HepG2 (cell line): ENCODE measurements at regions not wholly inside any gene's neighbourhood (a gene's known extent, or its start where the extent isn't known, plus 50 kb on each side); places are given as distances from the start of the nearest gene placed in this dataset.

Source experiments
- ATAC-seq: fragments of 200-7000 bp; cut with Tn5 transposase; 3 replicates; pipeline ENCODE4 v1.9.1; 2020; ENCODE audit warnings: mild to moderate bottlenecking, moderate library complexity
- BruUV-seq: library from RNA; stranded (reverse); fragments of 400-500 nt; replicated peaks from 2 replicates; lab custom pipeline; 2021; lab: Mats Ljungman, UMichigan
- CTCF ChIA-PET: fragments of 300-600 bp; formaldehyde crosslinking; extraction: SDS; loops from one replicate; lab custom pipeline; 2021; ENCODE audit warnings: low total read pairs, inconsistent platforms, low intra/inter-chr PET ratio; lab: Yijun Ruan, JAX
- POLR2A ChIA-PET: fragments of 350-600 bp; sonication (Branson Sonifier 250); formaldehyde crosslinking; loops from one replicate; lab custom pipeline; 2020; ENCODE audit warnings: antibody characterized with exemption, inconsistent platforms; lab: Yijun Ruan, JAX
- DNase-seq: peaks from one replicate; pipeline ENCODE4 v3.0.0-alpha.2; 2015; ENCODE audit warnings: low spot score
- FAIRE-seq: peaks from 3 replicates; lab custom pipeline; 2011; peaks lifted over from hg19 to GRCh38; lab: Jason Lieb, UNC
- H2AFZ ChIP-seq: one replicate; pipeline ENCODE4 v1.6.1; 2011; ENCODE audit warnings: low read length, inconsistent platforms
- H3K27ac ChIP-seq: fragments of 300-600 bp; 3 replicates; pipeline ENCODE4 v1.8.0; 2011; ENCODE audit warnings: mixed run types, mild to moderate bottlenecking, mixed read lengths, low read length, inconsistent platforms; ENCODE audit not compliant: insufficient read depth; ENCODE audit errors: extremely low read length
- H3K27me3 ChIP-seq, 2 experiments: fragments of 200-600 bp in 1 of 2; 2 replicates in 1 of 2; 3 replicates in 1 of 2; pipeline versions ENCODE4 v1.6.0 to v1.8.0; 2011; ENCODE audit warnings: low read length in 2 of 2, mild to moderate bottlenecking in 2 of 2, moderate library complexity in 2 of 2, inconsistent platforms in 1 of 2; ENCODE audit not compliant: insufficient read depth in 2 of 2, control insufficient read depth in 1 of 2
- H3K36me3 ChIP-seq, 2 experiments: fragments of 200-600 bp in 1 of 2; replicated peaks in 1 of 2; 2 replicates in 1 of 2; 3 replicates in 1 of 2; pipeline versions ENCODE4 v1.5.1 to v1.8.0; 2011; ENCODE audit warnings: low read length in 2 of 2, inconsistent platforms in 1 of 2; ENCODE audit not compliant: insufficient read depth in 2 of 2, control insufficient read depth in 1 of 2
- H3K4me1 ChIP-seq: 2 replicates; pipeline ENCODE4 v1.5.1; 2012; ENCODE audit warnings: low read length, inconsistent platforms; ENCODE audit not compliant: insufficient read depth
- H3K4me2 ChIP-seq: 2 replicates; pipeline ENCODE4 v1.6.0; 2011; ENCODE audit warnings: low read depth, low read length, inconsistent platforms
- H3K4me3 ChIP-seq, 3 experiments: fragments of 200-600 bp in 1 of 3; sonication (generic), shearing (Covaris generic) in 1 of 3; replicated peaks in 1 of 3; 2 replicates each; pipeline ENCODE4 v1.5.1; 2011 to 2016; ENCODE audit warnings: low read length in 3 of 3, inconsistent platforms in 2 of 3, low read depth in 2 of 3, mild to moderate bottlenecking in 2 of 3, control low read depth in 1 of 3, mixed read lengths in 1 of 3; ENCODE audit not compliant: insufficient read depth in 1 of 3
- H3K79me2 ChIP-seq: one replicate; pipeline ENCODE4 v1.6.1; 2011; ENCODE audit warnings: low read length, inconsistent platforms; ENCODE audit not compliant: insufficient read depth
- H3K9ac ChIP-seq: 2 replicates; pipeline ENCODE4 v1.6.0; 2011; ENCODE audit warnings: mild to moderate bottlenecking, low read depth, low read length, inconsistent platforms; ENCODE audit not compliant: insufficient read depth
- H3K9me3 ChIP-seq: 2 replicates; pipeline ENCODE4 v1.5.1; 2012; ENCODE audit warnings: mild to moderate bottlenecking, low read length
- H4K20me1 ChIP-seq: 2 replicates; pipeline ENCODE4 v1.6.0; 2011; ENCODE audit warnings: inconsistent platforms, mild to moderate bottlenecking, low read length, moderate library complexity; ENCODE audit not compliant: insufficient read depth
- ARNTL ChIP-seq: sonication (generic); formaldehyde crosslinking; IDR thresholded peaks from 2 replicates; pipeline ENCODE4 v1.4.0; 2020; ENCODE audit warnings: mild to moderate bottlenecking, missing genetic modification reagents
- BCL6 ChIP-seq: IDR thresholded peaks from 2 replicates; pipeline ENCODE4 v1.6.1; 2016; ENCODE audit warnings: missing genetic modification reagents, missing compliant biosample characterization
- CREB1 ChIP-seq, 2 experiments: fragments of 450-650 bp in 1 of 2; IDR thresholded peaks; 2 replicates each; pipeline ENCODE4 v1.6.1; 2016 to 2017; ENCODE audit warnings: control low read depth in 1 of 2, mild to moderate bottlenecking in 1 of 2, missing compliant biosample characterization in 1 of 2, missing genetic modification characterization in 1 of 2
- DDIT3 ChIP-seq: sonication (generic); formaldehyde crosslinking; IDR thresholded peaks from 2 replicates; pipeline ENCODE4 v1.4.0; 2020; ENCODE audit warnings: mild to moderate bottlenecking, missing genetic modification reagents
- FOSL1 ChIP-seq: sonication (generic); formaldehyde crosslinking; IDR thresholded peaks from 2 replicates; pipeline ENCODE4 v1.9.0; 2021; ENCODE audit warnings: missing genetic modification reagents, borderline replicate concordance
- HNRNPUL1 ChIP-seq: fragments of 200-400 bp; formaldehyde crosslinking; IDR thresholded peaks from 2 replicates; pipeline ENCODE4 v1.6.1; 2017; ENCODE audit warnings: low read depth, mild to moderate bottlenecking, low read length, moderate library complexity
- PBX3 ChIP-seq: sonication (generic); formaldehyde crosslinking; IDR thresholded peaks from 2 replicates; pipeline ENCODE4 v1.8.1; 2023; ENCODE audit warnings: missing genetic modification reagents, inconsistent platforms, borderline replicate concordance
- SIX4 ChIP-seq: sonication (generic); formaldehyde crosslinking; IDR thresholded peaks from 2 replicates; pipeline ENCODE4 v1.4.0; 2020; ENCODE audit warnings: missing genetic modification reagents
- ZFP36L1 ChIP-seq: sonication (generic); formaldehyde crosslinking; IDR thresholded peaks from 2 replicates; pipeline ENCODE4 v1.8.0; 2022; ENCODE audit warnings: mild to moderate bottlenecking, missing genetic modification reagents, moderate library complexity
- ZFX ChIP-seq: sonication (generic); formaldehyde crosslinking; IDR thresholded peaks from 2 replicates; pipeline ENCODE4 v1.4.0; 2020; ENCODE audit warnings: mild to moderate bottlenecking, low read depth, missing genetic modification reagents, moderate library complexity
- ZMYM3 ChIP-seq: sonication (generic); formaldehyde crosslinking; IDR thresholded peaks from 2 replicates; pipeline ENCODE4 v1.5.1; 2020; ENCODE audit warnings: mild to moderate bottlenecking, missing genetic modification reagents
- ZNF354B ChIP-seq: sonication (generic); formaldehyde crosslinking; IDR thresholded peaks from 2 replicates; pipeline ENCODE4 v1.8.0; 2022; ENCODE audit warnings: mild to moderate bottlenecking, missing genetic modification reagents
- ZNF468 ChIP-seq: sonication (generic); formaldehyde crosslinking; IDR thresholded peaks from 2 replicates; pipeline ENCODE4 v1.8.0; 2022; ENCODE audit warnings: mild to moderate bottlenecking, moderate library complexity, missing genetic modification reagents
- ZNF713 ChIP-seq: sonication (generic); formaldehyde crosslinking; IDR thresholded peaks from 2 replicates; pipeline ENCODE4 v1.4.0; 2020; ENCODE audit warnings: mild to moderate bottlenecking, missing genetic modification reagents
- ZSCAN30 ChIP-seq: sonication (generic); formaldehyde crosslinking; IDR thresholded peaks from 2 replicates; pipeline ENCODE4 v1.5.0; 2020; ENCODE audit warnings: mild to moderate bottlenecking, missing genetic modification reagents
- WGBS: methylation state at CpG from one replicate; pipeline ENCODE4 v1.1.6; 2017; ENCODE audit warnings: low lambda C conversion rate; 5-methylcytosine and 5-hydroxymethylcytosine counted together
- in situ Hi-C: cut with HindIII; loops from 2 replicates; pipeline ENCODE4 v1.10.0; 2017; ENCODE audit warnings: low pct_unique_long_range_greater_than_20kb; ENCODE audit not compliant: extremely low pct_ligation_motif_present
- intact Hi-C: fragments of 100-400 bp; cut with micrococcal nuclease; formaldehyde crosslinking; loops from one replicate; pipeline ENCODE4 v1.10.0; 2022; ENCODE audit not compliant: unreplicated experiment

GRCh38 chr3:1883534-1883933, 215.1 kb upstream of the CNTN4 start:
- Histone ChIP-seq H3K9me3 (peaks cover 93% of the 10 kb centered on the region), H4K20me1 (no peaks in the 10 kb centered on the region), H3K27ac (no peak overlapping the region), H3K4me1 (no peaks in the 10 kb centered on the region), H3K4me3 (no peak overlapping the region)
- ATAC-seq, result no peak
- DNase-seq, result no peak
- in situ Hi-C loops, result no loop called here
- TF ChIP-seq ZNF713 (CRISPR knock-in tag), result no peak
- TF ChIP-seq ARNTL (CRISPR knock-in tag), result no peak
- no peak for TF ChIP-seq PBX3 (CRISPR knock-in tag)
- no peak for TF ChIP-seq ZFX (CRISPR knock-in tag)
- TF ChIP-seq ZNF468 (CRISPR knock-in tag), result no peak
- no peak for TF ChIP-seq SIX4 (CRISPR knock-in tag)
- TF ChIP-seq ZNF354B (CRISPR knock-in tag), result no peak
- no peak for TF ChIP-seq ZSCAN30 (CRISPR knock-in tag)
- no peak for TF ChIP-seq ZMYM3 (CRISPR knock-in tag)
- TF ChIP-seq DDIT3, result no peak
- no peak for TF ChIP-seq BCL6 (CRISPR knock-in tag)
- TF ChIP-seq CREB1 (IDR thresholded peaks at IDR 0.05), result no peak
- no peak for TF ChIP-seq CREB1 (CRISPR knock-in tag; IDR thresholded peaks at IDR 0.05)
- TF ChIP-seq ZFP36L1 (CRISPR knock-in tag), result no peak
- no peak for TF ChIP-seq HNRNPUL1
- TF ChIP-seq FOSL1 (CRISPR knock-in tag), result no peak
- TF ChIP-seq, all 625 proteins: peak for 0
- Histone ChIP-seq H2AFZ (no peak overlapping the region), H3K79me2 (no peaks in the 10 kb centered on the region), H3K36me3 (no peaks in the 10 kb centered on the region), H3K9ac (no peak overlapping the region), H3K27me3 (no peaks in the 10 kb centered on the region; a peak in 1 of 5 replicates), H3K4me2 (no peak overlapping the region)
- intact Hi-C loops, result no loop called here
- POLR2A ChIA-PET, result no interaction called here
- WGBS, result 4% methylated on average over 1 of the region's 1 CpG
- CTCF ChIA-PET, result no interaction called here
- no peak for FAIRE-seq
- BruUV-seq, result no TSS peak
